Lower lobe of right lung (tissue), 2 donors: ENCODE measurements at regions not wholly inside any gene's neighbourhood (a gene's known extent, or its start where the extent isn't known, plus 50 kb on each side); places are given as distances from the start of the nearest gene placed in this dataset.

Experiments used
- ATAC-seq, 2 donors: fragments of 200-7000 bp; cut with Tn5 transposase; one replicate each; pipeline ENCODE4 v1.9.1; 2020 to 2022; ENCODE audit warnings: mild to moderate bottlenecking in 2 of 2, moderate library complexity in 2 of 2
- DNase-seq: peaks from one replicate; pipeline ENCODE4 v3.0.0-alpha.2; 2020
- H3K27ac ChIP-seq: fragments of 200-600 bp; one replicate; pipeline ENCODE4 v1.8.0; 2022
- H3K27me3 ChIP-seq: fragments of 200-600 bp; one replicate; pipeline ENCODE4 v1.8.0; 2022; ENCODE audit warnings: low read depth
- H3K36me3 ChIP-seq: fragments of 200-600 bp; one replicate; pipeline ENCODE4 v1.8.0; 2022; ENCODE audit warnings: mild to moderate bottlenecking
- H3K4me1 ChIP-seq: fragments of 200-600 bp; one replicate; pipeline ENCODE4 v1.8.0; 2022
- H3K4me3 ChIP-seq: fragments of 200-600 bp; one replicate; pipeline ENCODE4 v1.8.0; 2022; ENCODE audit warnings: mild to moderate bottlenecking
- H3K9me3 ChIP-seq: fragments of 200-600 bp; one replicate; pipeline ENCODE4 v1.8.0; 2022
- CTCF ChIP-seq: fragments of 200-600 bp; IDR thresholded peaks from one replicate; pipeline ENCODE4 v1.8.0; 2022; ENCODE audit warnings: antibody characterized with exemption, mild to moderate bottlenecking
- intact Hi-C: fragments of 100-400 bp; cut with DNase I; formaldehyde crosslinking; loops from one replicate; pipeline ENCODE4 v1.11.0; 2022
- donor health status: DM: no; HTN: yes; CAD: no; lungs with severe emphysema.

GRCh38 chr4:188824553-188824952 is 685.3 kb downstream of the TRIML1 start:
- Histone ChIP-seq H3K4me1 (no peaks in the 10 kb centered on the region), H3K4me3 (no peak overlapping the region), H3K36me3 (no peaks in the 10 kb centered on the region), H3K27me3 (no peaks in the 10 kb centered on the region), H3K27ac (no peak overlapping the region), H3K9me3 (no peaks in the 10 kb centered on the region)
- no peak for TF ChIP-seq CTCF
- DNase-seq = no peak
- intact Hi-C loops = no loop called here
- ATAC-seq = no peak

- intact Hi-C loops = no loop called here
- TF ChIP-seq CTCF = no peak
Observed at GRCh38 chr4:188826393-188826792, 687.2 kb downstream of the TRIML1 start.

GRCh38 chr4:188839704-188840103 is 700.5 kb downstream of the TRIML1 start:
- Histone ChIP-seq H3K27ac (no peak overlapping the region), H3K36me3 (no peaks in the 10 kb centered on the region), H3K4me1 (no peaks in the 10 kb centered on the region), H3K4me3 (no peak overlapping the region), H3K9me3 (no peaks in the 10 kb centered on the region), H3K27me3 (no peaks in the 10 kb centered on the region)
- no peak for ATAC-seq
- no peak for TF ChIP-seq CTCF
- no peak for DNase-seq
- intact Hi-C loops = no loop called here

More at GRCh38 chr4:188826393-188826792, 687.2 kb downstream of the TRIML1 start:
- ATAC-seq = peak in 1 of 2 donors; percentile 66
- DNase-seq = no peak
- no peak overlapping the region for H3K27ac ChIP-seq
- no peaks in the 10 kb centered on the region for H3K27me3 ChIP-seq
- no peaks in the 10 kb centered on the region for H3K36me3 ChIP-seq
- no peaks in the 10 kb centered on the region for H3K9me3 ChIP-seq
- no peaks in the 10 kb centered on the region for H3K4me1 ChIP-seq
- no peak overlapping the region for H3K4me3 ChIP-seq

GRCh38 chr4:188841523-188841922 is 702.3 kb downstream of the TRIML1 start:
- Histone ChIP-seq H3K36me3 (no peaks in the 10 kb centered on the region), H3K9me3 (no peaks in the 10 kb centered on the region), H3K27me3 (no peaks in the 10 kb centered on the region), H3K27ac (no peak overlapping the region), H3K4me1 (no peaks in the 10 kb centered on the region), H3K4me3 (no peak overlapping the region)
- ATAC-seq = no peak
- TF ChIP-seq CTCF = no peak
- no peak for DNase-seq
- intact Hi-C loops = no loop called here

- H3K4me1 ChIP-seq = no peaks in the 10 kb centered on the region
- no peak overlapping the region for H3K4me3 ChIP-seq
- TF ChIP-seq CTCF = no peak
- no peak for DNase-seq
- peaks cover 7% of the 10 kb centered on the region for H3K9me3 ChIP-seq
- intact Hi-C loops = no loop called here
- no peak overlapping the region for H3K27ac ChIP-seq
- no peaks in the 10 kb centered on the region for H3K36me3 ChIP-seq
- H3K27me3 ChIP-seq = no peaks in the 10 kb centered on the region
- no peak for ATAC-seq
Observed at GRCh38 chr4:188854436-188854835, 715.2 kb downstream of the TRIML1 start.

GRCh38 chr4:188858696-188859095 is 719.5 kb downstream of the TRIML1 start:
- no peaks in the 10 kb centered on the region for H3K27me3 ChIP-seq
- no peak for TF ChIP-seq CTCF
- no peak overlapping the region for H3K27ac ChIP-seq
- H3K4me3 ChIP-seq = no peak overlapping the region
- no peaks in the 10 kb centered on the region for H3K36me3 ChIP-seq
- peaks cover 5% of the 10 kb centered on the region for H3K9me3 ChIP-seq
- no peaks in the 10 kb centered on the region for H3K4me1 ChIP-seq
- intact Hi-C loops = no loop called here
- ATAC-seq = no peak
- no peak for DNase-seq
